NCI-H146 treated with DMSO at 0.1 percent for 48 hours (cell line): ENCODE measurements at regions not wholly inside any gene's neighbourhood (a gene's known extent, or its start where the extent isn't known, plus 50 kb on each side); places are given as distances from the start of the nearest gene placed in this dataset.
"Not testable (repeated sequence)": the region's sequence is repeated elsewhere in the genome, so short reads cannot be mapped to it uniquely, and the experiment has no call there.

Experiments
- DNase-seq: peaks from one replicate; lab custom pipeline; 2025; ENCODE audit not compliant: unreplicated experiment; lab: John Stamatoyannopoulos, UW

- DNase-seq, result no peak
Observed at GRCh38 chr6:44037847-44038542, 89.3 kb downstream of the MRPL14 start.

DNA sequence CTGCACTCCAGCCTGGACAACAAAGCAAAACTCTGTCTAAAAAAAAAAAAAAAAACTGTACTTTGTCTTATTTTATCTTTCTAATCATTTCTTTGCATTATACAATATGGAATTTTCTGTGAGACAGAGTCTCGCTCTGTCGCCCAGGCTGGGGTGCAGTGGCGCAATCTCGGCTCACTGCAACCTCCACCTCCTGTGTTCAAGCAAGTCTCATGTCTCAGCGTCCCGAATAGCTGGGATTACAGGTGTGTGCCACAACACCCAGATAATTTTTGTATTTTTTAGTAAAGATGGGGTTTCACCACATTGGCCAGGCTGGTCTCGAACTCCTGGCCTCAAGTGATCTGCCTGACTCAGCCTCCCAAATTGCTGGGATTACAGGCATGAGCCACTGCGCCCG is 90.0 kb downstream of the MRPL14 start:
- not testable (repeated sequence) for DNase-seq

- DNase-seq, result no peak
Observed at GRCh38 chr6:44036699-44037101, 90.6 kb downstream of the MRPL14 start.

DNA sequence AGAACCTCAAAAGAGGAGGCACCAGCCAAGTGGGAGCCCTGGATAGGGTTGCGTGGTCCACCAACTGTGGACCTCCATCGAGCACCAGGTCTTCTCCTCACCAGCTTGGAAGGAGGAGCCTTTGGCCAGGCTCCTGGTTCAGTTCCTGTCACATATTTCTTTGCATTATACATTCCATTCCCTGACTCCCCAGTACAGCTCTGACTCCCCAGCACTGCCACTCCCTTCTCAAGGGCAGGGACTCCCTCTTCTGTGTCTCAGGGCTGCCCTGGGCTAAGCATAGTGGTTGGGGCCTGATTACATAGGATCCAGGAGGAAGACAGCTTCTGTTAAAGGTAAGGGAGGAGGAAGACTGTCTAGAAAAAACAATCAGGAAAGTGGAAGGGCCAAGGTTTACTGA is 91.1 kb downstream of the MRPL14 start:
- DNase-seq, result no peak

GRCh38 chr6:44035621-44036020 is 91.6 kb downstream of the MRPL14 start:
- no peak for DNase-seq

- DNase-seq, result no peak
Observed at GRCh38 chr6:44034931-44035345, 92.3 kb downstream of the MRPL14 start.

DNA sequence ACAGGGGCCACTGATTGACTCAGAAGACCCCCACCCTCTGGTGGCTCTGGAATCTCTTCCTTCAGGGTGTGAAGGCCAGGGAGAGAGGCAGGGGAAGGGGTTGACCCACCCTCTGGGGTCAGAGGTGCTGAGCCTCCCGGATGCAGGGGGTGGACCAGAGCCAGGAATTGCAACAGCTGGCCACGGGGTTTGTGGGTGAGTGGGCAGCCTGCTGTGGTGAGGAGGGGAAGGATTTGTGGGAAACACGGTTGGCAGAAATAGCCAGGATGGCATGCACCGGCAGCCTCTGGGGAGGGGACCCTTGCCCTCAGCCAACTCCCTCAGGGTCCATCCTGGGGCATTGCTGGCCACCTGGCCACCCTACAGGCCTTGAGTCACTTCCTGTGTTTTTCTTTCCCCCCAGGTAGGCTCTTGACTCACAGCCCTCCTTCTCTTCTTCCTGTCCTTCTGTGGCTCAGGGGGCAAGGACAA is 92.8 kb downstream of the MRPL14 start:
- no peak for DNase-seq

GRCh38 chr6:44030812-44031454 is 96.3 kb downstream of the MRPL14 start:
- DNase-seq, result no peak

DNA sequence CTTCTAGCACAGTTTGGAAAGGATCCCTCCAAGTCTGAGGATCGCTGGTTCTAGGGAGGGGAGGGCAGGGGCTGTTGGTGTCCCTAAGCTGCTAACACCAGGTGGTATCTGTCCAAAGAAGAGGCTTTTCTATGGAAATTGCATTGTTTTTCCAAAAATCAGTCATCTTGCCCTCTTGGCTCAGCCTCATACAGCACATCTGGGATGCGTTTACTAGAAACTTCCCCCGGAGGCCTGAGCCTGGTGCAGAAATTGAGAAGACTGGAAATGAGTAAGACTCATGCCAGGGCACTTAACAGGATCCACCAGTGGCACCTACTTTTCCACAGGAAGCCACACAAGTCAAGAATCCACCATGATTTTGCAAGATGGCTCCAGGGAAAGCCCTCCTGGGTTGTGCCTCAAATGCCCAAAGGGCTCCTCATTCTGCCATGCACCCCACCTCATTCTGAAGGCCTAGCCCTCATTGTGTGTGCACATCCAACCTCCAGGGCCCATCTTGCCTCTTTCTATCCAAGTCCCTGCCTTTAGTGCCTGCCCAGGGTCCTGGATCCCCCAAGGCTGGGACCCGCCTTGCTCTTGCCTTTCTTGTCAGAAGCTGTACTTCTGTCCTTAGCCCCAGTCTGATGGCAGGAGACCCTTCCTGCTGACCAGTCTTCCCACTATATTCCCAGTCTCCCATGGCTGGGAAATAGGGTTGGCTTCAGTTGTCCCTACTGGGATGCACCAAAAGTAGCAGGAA is 97.6 kb downstream of the MRPL14 start:
- DNase-seq, result no peak

GRCh38 chr6:44028789-44029310 is 98.4 kb downstream of the MRPL14 start:
- no peak for DNase-seq

GRCh38 chr6:44025226-44025625 is 102.0 kb downstream of the MRPL14 start:
- no peak for DNase-seq

DNA sequence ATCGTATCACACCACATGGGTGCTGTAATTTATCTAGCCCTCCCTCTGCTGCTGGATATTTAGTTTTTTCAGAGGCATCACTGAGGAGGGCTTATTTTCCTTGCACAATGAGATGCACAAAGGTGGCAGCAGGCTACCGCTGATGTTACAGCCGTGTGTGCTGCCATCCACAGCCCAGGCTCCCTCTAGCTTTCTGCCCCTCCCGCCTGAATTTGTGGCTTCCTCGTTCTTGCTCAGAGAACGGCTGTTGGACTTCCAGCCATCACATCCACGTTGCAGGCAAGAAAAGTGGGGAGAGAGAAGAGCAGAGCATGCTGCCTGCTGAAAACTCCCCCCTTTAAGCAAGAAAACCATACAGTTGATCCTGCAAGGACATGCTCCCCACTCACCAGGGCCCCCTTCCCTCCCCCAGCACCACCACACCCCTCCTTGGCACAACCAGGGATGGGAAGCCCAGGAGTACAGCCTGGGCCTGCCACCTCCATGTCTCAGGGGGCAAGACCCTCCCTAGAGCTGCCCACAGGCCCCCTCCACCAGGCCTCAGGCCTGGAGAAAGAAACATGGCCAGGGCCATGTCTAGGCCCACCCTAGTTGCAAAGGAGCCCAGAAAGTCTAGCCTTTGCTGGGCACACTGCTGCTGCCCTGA is 102.6 kb downstream of the MRPL14 start:
- no peak for DNase-seq

DNA sequence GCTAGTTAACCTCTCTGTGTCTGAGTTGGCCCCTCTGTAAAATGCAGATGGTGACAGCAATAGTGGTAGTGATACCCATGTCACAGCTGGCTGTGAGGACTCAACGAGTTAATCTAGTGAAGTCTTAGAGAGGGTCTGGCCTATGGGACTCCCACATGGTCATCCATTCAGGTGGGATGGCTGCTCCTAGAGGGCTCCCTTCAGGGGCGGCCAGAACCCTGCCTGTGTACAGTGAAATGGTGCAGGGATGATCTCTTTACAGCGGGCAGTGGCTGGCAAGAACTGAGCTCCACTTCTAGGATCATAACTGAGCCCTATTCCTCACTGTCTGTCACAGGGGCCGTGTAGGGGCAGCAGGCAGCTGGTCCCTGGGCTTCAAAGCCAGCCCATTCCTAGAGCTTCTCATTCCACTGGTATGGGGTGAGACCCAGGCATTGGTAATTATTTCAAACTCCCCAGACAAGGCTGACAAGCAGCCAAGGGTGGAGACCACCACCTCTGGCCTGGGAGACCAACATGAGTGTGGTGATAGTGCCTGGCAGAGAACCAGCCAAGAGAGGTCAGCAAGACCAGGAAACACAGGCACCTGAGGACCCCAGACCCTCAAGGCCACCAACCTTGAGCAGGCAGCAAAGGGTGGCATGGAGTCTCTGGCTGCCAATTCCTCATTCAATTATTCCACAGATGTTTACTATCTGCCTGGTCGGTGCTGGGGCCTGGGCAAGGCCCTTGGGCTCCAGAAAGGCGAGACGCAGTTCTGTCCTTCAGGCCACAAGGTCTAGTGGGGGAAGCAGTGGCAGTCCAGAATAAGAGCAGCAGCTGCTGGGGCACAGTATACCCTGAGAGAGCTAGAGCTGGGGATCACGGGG is 103.4 kb downstream of the MRPL14 start:
- DNase-seq, result no peak

- no peak for DNase-seq
Observed at GRCh38 chr6:44022671-44023352, 104.4 kb downstream of the MRPL14 start.

DNA sequence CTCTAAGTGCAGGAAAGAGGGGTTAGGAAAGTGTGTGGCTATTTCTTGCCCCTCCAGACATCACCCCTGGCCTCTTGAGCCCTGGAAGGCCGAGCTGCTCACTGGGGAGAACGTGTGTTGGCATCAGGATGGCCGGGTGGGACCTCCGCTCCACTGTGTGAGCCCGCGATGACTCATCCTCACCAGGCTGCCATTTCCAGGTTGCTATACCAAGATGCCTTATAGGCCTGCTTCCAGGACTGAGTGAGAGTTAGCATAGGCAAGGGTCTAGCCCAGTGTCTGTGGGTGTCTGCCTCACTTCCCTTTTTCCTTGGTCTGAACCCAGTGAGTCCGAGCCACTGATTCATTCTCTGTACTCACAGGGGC is 105.0 kb downstream of the MRPL14 start:
- no peak for DNase-seq

DNA sequence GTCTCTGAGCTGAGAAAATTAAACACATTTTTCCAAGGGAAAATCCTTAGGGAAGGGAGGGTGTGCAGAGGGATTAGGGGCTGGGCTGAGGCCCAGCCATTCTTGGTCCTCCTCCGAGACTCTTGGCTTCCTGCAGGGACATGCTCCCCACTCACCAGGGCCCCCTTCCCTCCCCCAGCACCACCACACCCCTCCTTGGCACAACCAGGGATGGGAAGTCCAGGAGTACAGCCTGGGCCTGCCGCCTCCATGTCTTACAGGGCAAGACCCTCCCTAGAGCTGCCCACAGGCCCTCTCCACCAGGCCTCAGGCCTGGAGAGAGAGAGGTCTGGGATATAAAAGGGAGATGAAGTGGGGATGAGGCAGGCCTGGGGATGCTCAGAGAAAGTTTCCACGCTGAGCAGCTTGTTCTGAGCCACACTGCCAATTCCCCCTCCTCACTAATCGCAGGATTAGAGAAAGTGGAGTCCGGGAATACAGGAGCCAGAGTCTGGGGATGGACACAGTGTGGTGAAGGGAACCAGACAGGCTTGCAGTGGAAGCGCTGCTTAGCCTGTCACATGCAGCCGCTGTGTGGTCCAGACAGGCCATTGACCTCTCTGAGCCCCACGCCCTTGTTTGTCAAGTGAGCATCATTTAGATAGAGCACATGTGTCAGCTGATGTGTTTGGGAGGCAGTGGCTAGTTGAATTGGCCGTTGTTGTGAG is 105.5 kb downstream of the MRPL14 start:
- no peak for DNase-seq

DNA sequence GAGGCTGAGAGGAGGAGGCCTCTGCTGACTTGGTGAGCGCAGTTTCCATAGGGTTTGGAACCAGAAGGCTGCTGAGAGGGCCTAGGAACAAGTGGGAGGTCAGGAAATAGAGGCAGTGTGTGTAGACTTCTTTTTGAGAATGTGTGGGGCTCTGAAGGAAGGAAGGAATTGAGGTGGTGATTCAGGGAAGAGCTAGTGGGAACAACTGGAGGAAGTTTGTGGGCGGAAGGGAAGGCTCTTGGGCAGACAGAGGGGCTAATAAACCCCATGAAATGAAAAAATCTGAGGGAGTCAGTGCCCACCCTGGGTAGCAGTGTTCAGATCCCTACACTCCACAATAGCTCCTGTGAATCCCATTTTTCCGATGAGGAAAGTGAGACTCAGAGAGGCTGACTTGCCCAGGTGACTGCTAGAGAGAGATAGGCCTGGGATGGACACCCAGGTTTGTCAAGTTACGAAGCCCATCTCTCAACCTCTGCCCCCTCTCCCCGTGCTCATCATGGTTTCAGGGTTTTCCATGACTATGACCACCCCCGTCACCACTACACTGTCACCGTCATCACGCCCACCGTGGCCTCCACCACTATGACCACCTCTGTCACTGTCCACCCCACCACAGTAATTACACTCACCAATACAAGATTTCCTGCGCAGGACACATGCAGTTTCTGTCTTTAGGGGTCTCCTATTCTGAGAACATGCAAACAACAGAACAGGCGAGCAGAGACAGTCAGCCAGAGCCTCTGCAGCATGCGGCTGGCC is 106.4 kb downstream of the MRPL14 start:
- DNase-seq, result no peak

- DNase-seq, result no peak
Observed at GRCh38 chr6:44020148-44020547, 107.1 kb downstream of the MRPL14 start.
